Choroid plexus epithelial cell (primary cell): ENCODE measurements at regions not wholly inside any gene's neighbourhood (a gene's known extent, or its start where the extent isn't known, plus 50 kb on each side); places are given as distances from the start of the nearest gene placed in this dataset.

Experiments used
- DNase-seq: peaks from one replicate; pipeline ENCODE4 v3.0.0-alpha.2; 2010; ENCODE audit warnings: low read depth
- H3K4me3 ChIP-seq: 2 replicates; pipeline ENCODE4 v1.5.1; 2011; ENCODE audit warnings: low read depth, mild to moderate bottlenecking, control low read depth, low read length, moderate library complexity
- TF ChIP-seq, protein P1 (sequence below): conservative IDR thresholded peaks from 2 replicates; pipeline ENCODE4 v1.5.1; 2011; ENCODE audit warnings: low read depth, mild to moderate bottlenecking, control low read depth, inconsistent platforms, low read length, moderate library complexity

DNA sequence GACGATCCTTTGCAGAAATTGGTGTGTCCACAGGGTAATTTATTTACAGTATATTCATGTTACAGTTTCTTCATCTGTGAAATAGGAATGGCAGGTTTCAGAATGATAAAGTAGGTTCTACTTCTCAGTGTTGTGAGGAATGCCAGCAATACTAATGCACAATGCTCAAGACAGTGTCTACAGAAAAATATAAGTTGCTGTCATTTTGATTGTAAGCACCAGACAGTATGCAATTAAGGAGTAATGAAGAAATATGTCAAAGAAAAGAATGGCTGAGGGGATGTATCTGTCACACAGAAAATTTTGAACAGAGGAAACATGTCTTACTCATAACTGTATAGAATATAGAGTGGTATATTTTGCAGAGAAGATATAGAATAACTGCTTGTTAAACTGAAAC lies 525.4 kb downstream of the GALC start:
- TF ChIP-seq, protein P1, sequence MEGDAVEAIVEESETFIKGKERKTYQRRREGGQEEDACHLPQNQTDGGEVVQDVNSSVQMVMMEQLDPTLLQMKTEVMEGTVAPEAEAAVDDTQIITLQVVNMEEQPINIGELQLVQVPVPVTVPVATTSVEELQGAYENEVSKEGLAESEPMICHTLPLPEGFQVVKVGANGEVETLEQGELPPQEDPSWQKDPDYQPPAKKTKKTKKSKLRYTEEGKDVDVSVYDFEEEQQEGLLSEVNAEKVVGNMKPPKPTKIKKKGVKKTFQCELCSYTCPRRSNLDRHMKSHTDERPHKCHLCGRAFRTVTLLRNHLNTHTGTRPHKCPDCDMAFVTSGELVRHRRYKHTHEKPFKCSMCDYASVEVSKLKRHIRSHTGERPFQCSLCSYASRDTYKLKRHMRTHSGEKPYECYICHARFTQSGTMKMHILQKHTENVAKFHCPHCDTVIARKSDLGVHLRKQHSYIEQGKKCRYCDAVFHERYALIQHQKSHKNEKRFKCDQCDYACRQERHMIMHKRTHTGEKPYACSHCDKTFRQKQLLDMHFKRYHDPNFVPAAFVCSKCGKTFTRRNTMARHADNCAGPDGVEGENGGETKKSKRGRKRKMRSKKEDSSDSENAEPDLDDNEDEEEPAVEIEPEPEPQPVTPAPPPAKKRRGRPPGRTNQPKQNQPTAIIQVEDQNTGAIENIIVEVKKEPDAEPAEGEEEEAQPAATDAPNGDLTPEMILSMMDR, result no peak
- no peak for DNase-seq
- H3K4me3 ChIP-seq, result no peak overlapping the region

DNA sequence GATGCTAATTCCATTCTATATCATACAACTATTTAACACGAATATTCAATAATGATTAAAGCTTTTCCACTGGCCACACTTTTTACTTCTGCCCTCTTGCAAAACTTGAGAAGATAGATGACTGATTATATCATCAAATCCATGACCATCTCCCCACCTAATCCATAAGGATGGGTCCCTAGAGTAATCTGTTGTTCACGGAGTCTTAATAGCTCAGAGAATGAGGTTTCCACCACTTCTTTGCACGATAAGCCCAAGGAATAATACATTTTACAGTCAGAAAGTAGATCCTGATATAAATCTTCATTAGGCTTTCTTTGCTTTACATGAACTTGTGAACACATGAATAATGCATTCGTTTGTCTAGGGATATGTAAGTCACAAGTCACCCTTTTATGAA lies 527.2 kb downstream of the GALC start:
- no peak overlapping the region for H3K4me3 ChIP-seq
- no peak for DNase-seq
- TF ChIP-seq, protein P1, result no peak

DNA sequence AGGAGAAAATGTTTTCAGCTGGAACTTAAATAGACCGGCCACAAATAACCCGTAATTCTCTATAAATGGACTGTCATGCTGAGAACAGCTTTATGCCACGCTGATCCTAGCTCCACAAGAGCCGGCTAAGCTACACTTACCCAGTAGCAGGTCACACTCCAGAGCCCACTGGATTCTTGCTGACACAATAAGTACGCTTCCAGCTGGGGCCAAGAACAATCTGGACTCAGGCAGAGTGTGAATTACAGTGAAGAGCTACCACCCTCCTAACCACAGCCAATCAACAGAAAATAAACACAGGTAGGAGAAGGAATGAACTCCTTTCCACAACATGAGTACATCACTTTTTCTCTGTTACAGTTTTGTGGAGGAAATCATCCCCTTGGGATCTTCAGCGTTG lies 531.3 kb downstream of the GALC start:
- TF ChIP-seq, protein P1, result no peak
- H3K4me3 ChIP-seq, result no peak overlapping the region
- DNase-seq, result peak; percentile 1

DNA sequence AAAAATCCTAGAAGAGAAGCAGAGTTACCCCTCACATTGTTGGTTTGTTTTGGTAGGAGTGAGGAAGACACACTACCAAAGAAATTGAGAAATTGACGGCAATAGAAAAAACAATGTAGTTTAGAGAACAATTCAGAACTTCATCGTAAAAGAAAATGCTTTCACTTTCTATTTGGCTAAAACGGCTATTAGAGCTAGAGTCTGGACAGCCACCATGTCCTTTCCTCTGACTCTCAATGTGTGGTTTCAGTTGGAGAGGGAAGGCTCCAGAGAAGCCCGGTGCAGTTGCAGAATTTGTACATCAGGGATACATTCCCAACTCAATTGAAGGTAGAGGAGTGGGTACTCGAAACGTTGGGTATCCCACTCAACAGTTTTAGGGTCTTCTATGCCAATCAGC lies 535.3 kb downstream of the GALC start:
- DNase-seq, result no peak
- TF ChIP-seq, protein P1, result no peak
- no peak overlapping the region for H3K4me3 ChIP-seq

DNA sequence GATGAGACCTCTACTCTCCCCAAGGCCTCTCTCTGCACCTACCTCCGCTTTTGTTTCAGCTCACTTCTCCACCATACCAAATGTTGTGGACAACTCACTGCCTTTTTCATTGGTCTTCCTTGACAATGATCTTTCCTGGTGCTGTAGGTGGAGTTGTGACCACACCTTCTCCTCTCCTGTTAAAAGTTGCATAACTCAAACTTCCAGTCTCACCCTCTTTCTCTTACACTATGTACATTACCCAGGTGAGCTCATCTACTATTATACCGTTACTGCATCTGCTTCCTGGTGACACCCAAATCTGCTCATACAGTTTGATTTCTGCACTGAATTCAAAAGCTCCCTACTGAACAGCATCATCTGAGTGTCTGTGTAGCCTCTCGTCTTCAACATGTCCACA lies 542.8 kb downstream of the GALC start:
- no peak overlapping the region for H3K4me3 ChIP-seq
- TF ChIP-seq, protein P1, result no peak
- no peak for DNase-seq

DNA sequence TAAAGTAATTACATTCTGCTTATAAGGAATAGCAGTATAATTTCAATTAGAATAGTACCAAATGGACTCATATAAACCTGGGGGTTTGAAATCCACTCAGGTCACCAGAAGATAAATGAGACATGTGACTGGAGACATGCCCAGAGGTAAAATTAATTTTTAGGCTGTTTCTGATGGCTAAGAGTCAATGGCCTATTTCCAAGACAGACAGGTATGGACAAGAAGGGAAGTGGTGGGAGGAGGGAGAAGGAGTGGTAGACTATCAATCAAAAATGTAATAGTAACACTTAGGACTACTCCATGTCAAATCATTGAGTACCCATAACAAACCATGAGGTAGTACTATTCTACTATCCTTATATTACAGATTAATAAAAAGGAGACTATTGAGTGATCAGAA lies 544.0 kb downstream of the GALC start:
- TF ChIP-seq, protein P1, result no peak
- DNase-seq, result no peak
- no peak overlapping the region for H3K4me3 ChIP-seq

DNA sequence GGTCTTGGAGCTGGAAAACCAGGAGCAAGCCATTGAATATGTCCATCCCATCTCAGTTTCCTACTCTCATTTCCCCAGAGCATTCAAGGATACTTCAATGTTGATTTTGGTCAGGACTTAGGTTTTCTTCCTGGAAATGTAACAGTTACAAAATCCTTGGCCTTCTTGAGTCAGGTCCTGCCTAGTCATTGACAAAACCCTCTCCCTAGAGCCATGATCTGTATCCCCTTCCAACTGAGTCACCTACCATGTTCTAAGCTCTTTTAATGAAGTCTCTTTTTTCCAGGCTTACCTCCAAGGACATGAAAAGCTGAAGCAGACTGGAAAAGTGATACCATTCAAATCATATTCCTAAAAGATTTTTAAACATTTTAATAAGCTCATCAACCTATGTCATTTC lies 549.2 kb downstream of the GALC start:
- no peak overlapping the region for H3K4me3 ChIP-seq
- no peak for DNase-seq
- TF ChIP-seq, protein P1, result no peak
